Superior temporal gyrus (tissue), 1 donor: ENCODE measurements at regions not wholly inside any gene's neighbourhood (a gene's known extent, or its start where the extent isn't known, plus 50 kb on each side); places are given as distances from the start of the nearest gene placed in this dataset.
"Not testable (repeated sequence)": the region's sequence is repeated elsewhere in the genome, so short reads cannot be mapped to it uniquely, and the experiment has no call there.

Source experiments
- DNase-seq: peaks from one replicate; pipeline ENCODE4 v3.0.0-alpha.2; 2016; ENCODE audit errors: extremely low spot score

DNA sequence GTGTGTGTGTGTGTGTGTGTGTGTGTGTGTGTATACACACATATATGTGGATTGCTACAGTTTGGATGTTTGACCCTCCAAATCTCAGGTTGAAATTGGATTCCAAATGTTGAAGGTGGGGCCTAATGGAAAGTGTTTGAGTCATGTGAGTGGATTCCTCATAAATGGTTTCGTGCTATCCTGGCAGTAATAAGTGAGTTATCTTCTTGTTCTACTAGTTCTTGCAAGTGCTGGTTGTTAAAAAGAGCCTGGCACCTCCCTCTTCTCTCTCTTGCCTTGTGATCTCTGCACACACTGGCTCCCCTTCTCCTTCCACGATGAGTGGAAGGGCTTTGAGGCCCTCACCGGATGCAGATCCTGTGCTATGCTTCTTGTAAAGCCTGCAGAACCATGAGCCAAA lies 344.1 kb downstream of the SH2D1A start:
- no peak for DNase-seq

- no peak for DNase-seq
These were observed 353.5 kb downstream of the SH2D1A start for GRCh38 chrX:124699876-124700275.

GRCh38 chrX:124717537-124717936 lies 371.2 kb downstream of the SH2D1A start:
- DNase-seq, result no peak

DNA sequence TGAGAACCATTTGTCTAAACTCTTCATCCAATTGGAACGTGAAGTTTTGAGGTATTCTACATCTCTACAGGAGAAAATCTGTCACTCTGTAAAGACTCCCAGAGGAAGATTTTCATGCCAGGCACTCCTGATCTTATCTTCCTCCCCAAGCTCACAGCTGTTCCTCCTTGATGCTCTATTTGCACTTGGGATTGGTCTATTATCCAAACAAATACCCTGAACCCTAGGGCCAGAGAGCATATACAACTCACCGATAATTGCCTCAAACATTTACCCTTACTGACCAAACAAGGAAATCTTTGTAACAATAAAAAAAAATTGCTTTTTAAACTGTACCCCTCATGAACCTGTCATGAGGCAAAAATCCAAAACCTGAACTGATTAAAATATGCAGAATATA lies 372.7 kb downstream of the SH2D1A start:
- DNase-seq, result no peak

- no peak for DNase-seq
These were observed 374.2 kb downstream of the SH2D1A start for GRCh38 chrX:124720532-124720931.

DNA sequence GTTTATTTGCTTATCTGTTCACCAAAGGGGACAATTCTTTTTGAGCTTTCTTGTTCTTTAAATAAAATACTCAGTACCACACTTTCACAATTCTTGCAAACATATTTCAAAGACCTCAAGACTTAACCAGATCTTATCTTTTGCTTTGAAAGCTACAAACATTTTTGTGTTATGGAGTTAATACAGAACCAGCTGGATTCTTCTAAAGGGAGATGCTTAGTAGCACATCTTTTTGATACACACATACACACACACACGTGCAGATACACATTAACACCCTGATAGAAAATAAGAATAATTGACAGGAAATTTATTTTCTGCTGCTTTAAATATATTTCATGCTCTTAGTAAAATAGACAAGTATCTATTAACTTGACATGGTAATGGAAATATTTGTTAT lies 379.1 kb downstream of the SH2D1A start:
- DNase-seq, result no peak

DNA sequence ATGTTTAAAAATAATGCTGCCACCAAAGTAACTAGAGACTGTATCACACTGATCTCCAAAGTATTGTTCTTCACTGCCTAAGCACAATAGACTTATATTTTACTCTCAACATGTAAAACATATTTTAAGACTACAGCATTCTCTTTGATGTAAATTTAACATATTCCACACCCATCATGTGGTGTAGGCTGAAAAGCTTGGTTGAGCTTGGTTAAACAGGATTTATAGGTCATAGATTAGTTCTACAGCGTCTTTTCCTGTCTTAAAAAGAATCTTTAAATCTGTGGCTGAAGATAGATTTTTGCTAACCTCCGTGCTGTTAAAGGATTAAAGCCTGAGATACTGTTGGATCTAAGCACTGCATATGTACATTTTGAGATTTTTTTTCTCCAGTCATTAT lies 379.9 kb downstream of the SH2D1A start:
- no peak for DNase-seq

DNA sequence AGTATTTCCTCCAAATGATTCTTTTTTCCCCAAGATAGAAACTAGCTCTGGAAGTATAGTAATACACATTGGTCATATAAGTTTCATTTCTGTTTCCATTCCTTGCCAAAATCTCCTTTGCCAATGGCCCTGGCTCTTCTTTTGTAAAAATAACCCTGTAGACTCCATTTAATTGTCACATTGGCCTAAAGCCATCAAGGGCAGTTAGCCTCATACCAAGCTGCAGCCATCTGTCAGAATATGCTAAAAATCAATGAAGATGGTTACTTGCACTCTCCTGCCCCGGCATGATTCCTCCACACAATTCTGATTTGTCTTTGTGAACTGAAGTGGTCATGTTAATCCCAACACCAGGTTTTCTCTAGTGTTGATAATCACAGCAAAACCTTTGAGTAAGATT lies 380.5 kb downstream of the SH2D1A start:
- DNase-seq, result no peak

DNA sequence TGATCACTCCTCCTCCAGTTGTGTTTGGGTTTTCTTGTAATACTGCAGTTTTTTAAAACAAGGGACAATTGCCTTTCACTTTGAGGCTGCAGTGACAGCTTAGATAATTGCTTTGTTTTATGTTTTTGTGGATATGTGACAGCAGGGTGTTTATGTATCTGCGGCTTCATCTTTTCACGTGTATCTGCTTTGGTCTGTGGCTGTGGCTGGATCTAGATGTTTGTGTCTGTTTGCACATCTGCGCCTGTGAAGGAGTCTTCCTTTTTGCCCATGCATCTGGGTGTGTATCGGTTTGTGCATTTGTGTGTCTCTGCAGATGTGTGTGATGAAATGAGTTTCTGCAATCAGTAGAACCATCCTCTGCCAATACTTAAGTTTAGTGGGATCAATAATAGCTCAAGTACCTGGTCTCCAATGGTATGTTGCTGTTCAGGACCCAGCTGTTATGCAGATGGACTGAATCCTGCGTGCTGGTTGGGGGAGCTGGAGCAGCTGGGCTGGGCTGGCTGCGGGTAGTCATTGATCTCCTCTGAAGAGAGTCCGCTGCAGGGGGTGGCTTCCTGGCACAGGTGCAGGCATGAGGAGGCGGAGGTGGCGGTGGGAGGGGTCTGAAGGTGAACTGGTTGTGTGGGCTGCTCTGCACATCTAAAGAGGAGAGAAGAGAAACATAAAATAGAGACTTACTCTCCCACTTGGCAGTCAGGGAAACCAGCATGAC lies 390.3 kb downstream of the SH2D1A start:
- no peak for DNase-seq

- no peak for DNase-seq
These were observed 391.4 kb downstream of the SH2D1A start for GRCh38 chrX:124737771-124738170.

GRCh38 chrX:124747295-124747694 lies 400.9 kb downstream of the SH2D1A start:
- DNase-seq, result no peak

- DNase-seq, result no peak
These were observed 418.0 kb downstream of the SH2D1A start for GRCh38 chrX:124764354-124764753.

DNA sequence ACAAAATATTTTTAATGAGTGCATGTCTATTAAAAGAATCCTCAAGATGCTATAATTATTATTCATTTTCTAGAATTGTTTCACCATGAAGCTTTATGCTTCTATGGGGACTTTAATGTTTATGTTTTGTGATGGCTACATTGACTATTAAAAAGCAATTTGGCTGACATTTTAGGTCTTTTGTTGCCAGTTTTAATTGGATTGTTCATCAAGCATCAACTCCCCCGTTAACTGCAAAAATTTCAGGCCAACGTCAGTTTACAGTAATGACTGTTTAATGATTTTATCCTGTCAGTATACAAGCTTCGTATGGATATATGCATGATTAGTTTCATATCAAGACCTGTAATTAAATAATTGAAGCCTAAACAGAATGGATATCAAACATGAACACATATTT lies 422.8 kb downstream of the SH2D1A start:
- no peak for DNase-seq

- no peak for DNase-seq
These were observed 424.9 kb downstream of the SH2D1A start for GRCh38 chrX:124771292-124771691.

DNA sequence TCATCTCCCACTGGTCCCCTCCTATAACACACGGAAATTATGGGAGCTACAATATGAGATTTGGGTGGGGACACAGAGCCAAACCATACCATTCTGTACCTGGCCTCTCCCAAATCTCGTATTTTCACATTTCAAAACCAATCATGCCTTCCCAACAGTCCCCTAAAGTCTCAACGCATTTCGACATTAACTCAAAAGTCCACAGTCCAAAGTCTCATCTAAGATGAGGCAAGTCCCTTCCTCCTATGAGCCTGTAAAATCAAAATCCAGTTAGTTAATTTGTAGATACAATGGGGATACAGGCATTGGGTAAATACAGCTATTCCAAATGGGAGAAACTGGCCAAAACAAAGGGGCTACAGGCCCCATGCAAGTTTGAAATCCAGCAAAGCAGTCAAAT lies 441.9 kb downstream of the SH2D1A start:
- not testable (repeated sequence) for DNase-seq

DNA sequence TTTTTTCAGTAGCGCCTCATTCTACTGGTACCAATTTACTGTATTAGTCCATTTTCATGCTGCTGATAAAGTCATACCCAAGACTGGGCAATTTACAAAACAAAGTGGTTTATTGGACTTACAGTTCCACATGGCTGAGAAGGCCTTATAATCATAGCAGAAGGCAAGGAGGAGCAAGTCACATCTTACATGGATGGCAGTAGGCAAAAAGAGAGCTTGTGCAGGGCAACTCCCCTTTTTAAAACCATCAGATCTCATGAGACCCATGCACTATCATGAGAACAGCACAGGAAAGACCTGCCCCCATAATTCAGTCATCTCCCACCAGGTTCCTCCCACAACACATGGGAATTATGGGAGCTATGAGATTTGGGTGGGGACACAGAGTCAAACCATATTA lies 443.5 kb downstream of the SH2D1A start:
- not testable (repeated sequence) for DNase-seq

DNA sequence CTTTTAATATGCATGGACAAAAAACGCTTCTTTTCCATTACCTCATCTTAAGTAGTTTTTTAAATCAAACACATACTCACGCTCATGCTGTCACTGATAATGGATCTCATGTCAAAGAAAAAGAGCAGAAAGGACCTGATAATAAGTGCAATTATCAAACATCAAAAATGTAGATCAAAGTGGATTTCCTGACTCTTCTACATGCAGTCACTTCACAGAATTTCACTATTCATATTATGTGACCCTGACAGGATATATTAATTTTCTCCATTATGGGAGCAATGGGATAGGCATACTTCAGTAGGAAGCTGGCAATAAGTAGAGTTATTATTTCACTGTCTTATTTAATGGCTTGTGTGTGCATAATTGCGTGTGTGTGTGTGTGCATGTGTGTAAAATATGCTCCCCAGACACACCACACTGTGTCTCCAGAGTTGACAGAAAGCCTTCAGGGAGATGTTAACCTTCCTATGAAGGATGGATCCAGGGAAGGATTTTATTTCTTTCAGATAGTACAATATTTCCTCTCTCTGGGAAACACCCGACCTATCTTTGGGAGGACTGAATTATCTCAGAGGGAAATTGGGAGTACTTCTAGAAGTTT lies 445.2 kb downstream of the SH2D1A start:
- no peak for DNase-seq

DNA sequence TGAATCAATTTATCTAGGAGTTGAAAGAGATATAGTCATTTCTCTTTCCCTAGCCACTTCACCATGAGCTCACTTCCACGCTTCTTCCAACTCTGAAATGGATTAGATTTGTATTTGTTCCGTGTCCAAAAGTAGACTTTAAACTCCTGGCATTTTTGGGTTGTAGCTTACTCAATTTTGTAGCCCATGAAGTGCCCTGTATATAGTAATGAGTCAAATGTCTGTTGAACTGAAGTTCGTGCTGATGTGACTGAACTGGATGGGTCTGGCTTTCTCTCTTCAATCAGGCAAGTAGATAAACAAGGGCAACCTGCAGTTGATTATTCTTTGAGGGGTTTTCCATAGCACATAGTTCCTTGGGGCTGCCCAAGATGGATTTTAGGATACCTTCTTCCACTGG lies 450.6 kb downstream of the SH2D1A start:
- DNase-seq, result no peak

DNA sequence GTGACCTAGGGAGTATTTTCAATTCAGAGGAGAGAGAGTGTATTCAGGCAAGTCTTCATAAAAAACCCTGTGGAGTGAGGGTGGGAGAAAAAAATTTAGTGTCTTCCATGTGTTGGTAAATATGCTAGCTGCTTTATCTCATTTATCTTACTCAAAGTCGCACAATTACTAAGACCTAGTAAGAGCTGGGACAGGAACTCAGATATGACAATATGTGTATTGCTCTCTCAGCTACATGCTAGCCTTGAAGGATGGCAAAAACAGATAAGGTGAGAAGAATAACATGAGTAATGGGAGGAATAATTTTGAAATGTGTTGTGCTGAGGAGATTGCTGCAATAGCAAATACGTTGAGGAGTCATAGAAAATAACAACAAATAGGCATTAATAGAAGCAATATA lies 458.6 kb downstream of the SH2D1A start:
- DNase-seq, result no peak

DNA sequence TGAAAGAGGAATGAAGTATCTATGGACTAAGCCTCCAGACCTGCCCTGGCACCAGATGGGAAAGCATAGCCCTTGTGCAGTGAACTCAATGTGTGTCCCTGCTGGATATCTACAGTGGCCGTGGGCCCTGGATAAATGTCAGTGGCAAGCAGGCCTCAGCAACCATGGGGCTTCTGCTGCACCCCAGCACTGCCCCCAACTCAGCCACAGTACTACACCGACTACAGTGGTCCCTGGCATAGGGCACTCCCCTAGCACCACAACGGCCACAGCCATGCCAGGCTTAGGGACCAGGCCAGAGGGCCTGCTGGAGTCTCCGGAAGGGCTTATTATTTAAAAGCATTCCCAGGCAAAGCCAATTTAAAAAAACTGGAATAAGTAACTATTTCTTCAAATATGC lies 459.1 kb downstream of the SH2D1A start:
- no peak for DNase-seq

DNA sequence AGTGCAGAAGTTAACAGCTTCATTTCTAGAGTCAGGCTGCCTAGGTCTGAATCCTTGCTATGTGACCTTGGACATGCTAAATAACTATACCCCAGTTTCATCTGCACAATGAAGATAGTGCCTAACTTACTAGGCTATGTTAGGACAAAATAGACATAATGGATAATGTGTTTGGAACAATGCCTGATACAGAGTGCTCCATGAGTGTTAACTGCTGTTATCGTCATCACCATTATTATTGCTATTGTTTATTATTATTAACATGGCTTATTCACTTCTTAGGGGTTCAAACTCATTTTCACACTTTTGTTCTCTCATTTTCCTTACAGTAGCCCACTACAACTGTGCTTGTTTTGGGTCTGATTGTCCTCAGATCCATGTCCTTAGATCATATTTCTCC lies 467.7 kb downstream of the SH2D1A start:
- no peak for DNase-seq

GRCh38 chrX:124818033-124818432 lies 471.7 kb downstream of the SH2D1A start:
- DNase-seq, result no peak

- no peak for DNase-seq
These were observed 472.4 kb downstream of the SH2D1A start for GRCh38 chrX:124818764-124819163.

DNA sequence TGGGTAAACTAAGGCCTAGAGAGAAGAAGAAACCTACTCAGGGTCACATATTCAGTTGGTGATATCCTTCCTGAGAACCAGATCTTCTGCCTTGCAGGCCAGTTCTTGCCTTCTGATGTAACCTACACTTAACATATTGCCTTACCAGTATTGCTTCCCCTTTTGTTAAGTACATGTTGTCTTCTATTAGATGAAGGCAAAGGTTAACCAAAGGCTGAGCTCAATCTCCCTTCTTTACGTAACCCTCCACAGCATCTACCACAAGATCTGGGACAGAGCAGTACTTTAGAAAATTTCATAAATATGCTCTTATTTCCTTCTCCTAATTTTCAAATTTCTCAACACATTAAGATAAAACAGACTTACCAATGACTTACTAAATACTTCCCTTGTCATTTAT lies 474.4 kb downstream of the SH2D1A start:
- DNase-seq, result no peak
